GM23338 (cell line): ENCODE measurements at regions not wholly inside any gene's neighbourhood (a gene's known extent, or its start where the extent isn't known, plus 50 kb on each side); places are given as distances from the start of the nearest gene placed in this dataset.

Source experiments
- ATAC-seq: fragments of 200-7000 bp; cut with Tn5 transposase; 3 replicates; pipeline ENCODE4 v1.9.1; 2020
- DNase-seq: peaks from one replicate; pipeline ENCODE4 v3.0.0-alpha.2; 2015; ENCODE audit warnings: low spot score
- H2AFZ ChIP-seq: fragments of 200-600 bp; sonication (generic); 2 replicates; pipeline ENCODE4 v1.8.0; 2016; ENCODE audit warnings: antibody characterized with exemption, mild to moderate bottlenecking, moderate library complexity
- H3F3A ChIP-seq: fragments of 200-600 bp; sonication (generic); replicated peaks from 2 replicates; pipeline ENCODE4 v1.8.0; 2017; ENCODE audit warnings: antibody characterized with exemption, mixed run types, low read depth
- H3K27ac ChIP-seq: fragments of 200-600 bp; sonication (generic); 2 replicates; pipeline ENCODE4 v1.6.1; 2016; ENCODE audit warnings: low read depth
- H3K27me3 ChIP-seq: fragments of 200-600 bp; sonication (generic); 2 replicates; pipeline ENCODE4 v1.8.0; 2016; ENCODE audit warnings: mild to moderate bottlenecking, mixed run types, moderate library complexity; ENCODE audit not compliant: insufficient read depth
- H3K36me3 ChIP-seq: fragments of 200-600 bp; sonication (generic); 2 replicates; pipeline ENCODE4 v1.8.0; 2016; ENCODE audit warnings: mild to moderate bottlenecking; ENCODE audit not compliant: insufficient read depth
- H3K4me1 ChIP-seq: fragments of 200-600 bp; sonication (generic); 2 replicates; pipeline ENCODE4 v1.8.0; 2016; ENCODE audit warnings: mild to moderate bottlenecking, moderate library complexity; ENCODE audit not compliant: insufficient read depth
- H3K4me2 ChIP-seq: fragments of 200-600 bp; sonication (generic); 2 replicates; pipeline ENCODE4 v1.7.1; 2017; ENCODE audit warnings: mixed run types
- H3K4me3 ChIP-seq: fragments of 200-600 bp; sonication (generic); 2 replicates; pipeline ENCODE4 v1.6.1; 2016; ENCODE audit warnings: mixed run types
- H3K79me2 ChIP-seq: fragments of 200-600 bp; sonication (generic); replicated peaks from 2 replicates; pipeline ENCODE4 v1.8.0; 2017; ENCODE audit warnings: mild to moderate bottlenecking; ENCODE audit not compliant: insufficient read depth
- H3K9me2 ChIP-seq: fragments of 200-600 bp; sonication (generic); 2 replicates; pipeline ENCODE4 v1.8.0; 2017; ENCODE audit not compliant: insufficient read depth
- H4K20me1 ChIP-seq: fragments of 200-600 bp; sonication (generic); replicated peaks from 2 replicates; pipeline ENCODE4 v1.8.0; 2017; ENCODE audit warnings: mild to moderate bottlenecking; ENCODE audit not compliant: insufficient read depth
- H3K27ac Mint-ChIP-seq: 2 replicates; pipeline ENCODE4 v1.8.0; 2020; ENCODE audit warnings: inconsistent platforms, mild to moderate bottlenecking, moderate library complexity, mixed read lengths
- H3K27me3 Mint-ChIP-seq: 3 replicates; pipeline ENCODE4 v1.8.0; 2022; ENCODE audit warnings: low read depth, mild to moderate bottlenecking, moderate library complexity, mixed read lengths, inconsistent platforms; ENCODE audit not compliant: insufficient read depth, poor library complexity
- H3K36me3 Mint-ChIP-seq: 3 replicates; pipeline ENCODE4 v1.8.0; 2021; ENCODE audit warnings: low read depth, mild to moderate bottlenecking, inconsistent platforms, moderate library complexity, mixed read lengths
- H3K4me1 Mint-ChIP-seq: 3 replicates; pipeline ENCODE4 v1.8.0; 2020; ENCODE audit warnings: mild to moderate bottlenecking, inconsistent platforms, mixed read lengths
- H3K4me3 Mint-ChIP-seq: 3 replicates; pipeline ENCODE4 v1.8.0; 2021; ENCODE audit warnings: moderate library complexity, mild to moderate bottlenecking, inconsistent platforms, mixed read lengths
- H3K9me3 Mint-ChIP-seq: 3 replicates; pipeline ENCODE4 v1.8.0; 2020; ENCODE audit warnings: moderate library complexity, mild to moderate bottlenecking, inconsistent platforms, mixed read lengths
- CREB1 ChIP-seq: fragments of 250-450 bp; sonication (Bioruptor Pico); IDR thresholded peaks from 2 replicates; pipeline ENCODE4 v1.5.0; 2020; ENCODE audit warnings: low read depth, mild to moderate bottlenecking, moderate library complexity
- POLR2AphosphoS5 ChIP-seq: IDR thresholded peaks from 2 replicates; pipeline ENCODE4 v1.6.1; 2016; ENCODE audit warnings: antibody characterized with exemption, low read depth
- STAT1 ChIP-seq: IDR thresholded peaks from one replicate; pipeline ENCODE4 v1.6.1; 2016; ENCODE audit warnings: antibody characterized with exemption; ENCODE audit not compliant: unreplicated experiment
- ZNF331 ChIP-seq: fragments of 250-450 bp; sonication (Bioruptor Pico); IDR thresholded peaks from 2 replicates; pipeline ENCODE4 v1.5.0; 2020; ENCODE audit warnings: low read depth, mild to moderate bottlenecking, moderate library complexity
- TF ChIP-seq, protein P1 (sequence below): IDR thresholded peaks from one replicate; pipeline ENCODE4 v1.6.1; 2018; ENCODE audit warnings: antibody characterized with exemption; ENCODE audit not compliant: unreplicated experiment
- TF ChIP-seq, protein P2 (sequence below), 2 experiments: fragments of 200-600 bp in 1 of 2; sonication (generic) in 1 of 2; conservative IDR thresholded peaks; 2 replicates each; pipeline versions ENCODE4 v1.5.1 to v1.6.1; 2016 to 2017; ENCODE audit warnings: antibody characterized with exemption in 2 of 2, low read depth in 2 of 2, mild to moderate bottlenecking in 2 of 2, moderate library complexity in 1 of 2
- TF ChIP-seq, protein P3 (sequence below): fragments of 250-450 bp; sonication (Bioruptor Pico); IDR thresholded peaks from 2 replicates; pipeline ENCODE4 v1.5.0; 2020; ENCODE audit warnings: mild to moderate bottlenecking, moderate library complexity
- TF ChIP-seq, protein P4 (sequence below): IDR thresholded peaks from 2 replicates; pipeline ENCODE4 v1.6.1; 2016; ENCODE audit warnings: antibody characterized with exemption

DNA sequence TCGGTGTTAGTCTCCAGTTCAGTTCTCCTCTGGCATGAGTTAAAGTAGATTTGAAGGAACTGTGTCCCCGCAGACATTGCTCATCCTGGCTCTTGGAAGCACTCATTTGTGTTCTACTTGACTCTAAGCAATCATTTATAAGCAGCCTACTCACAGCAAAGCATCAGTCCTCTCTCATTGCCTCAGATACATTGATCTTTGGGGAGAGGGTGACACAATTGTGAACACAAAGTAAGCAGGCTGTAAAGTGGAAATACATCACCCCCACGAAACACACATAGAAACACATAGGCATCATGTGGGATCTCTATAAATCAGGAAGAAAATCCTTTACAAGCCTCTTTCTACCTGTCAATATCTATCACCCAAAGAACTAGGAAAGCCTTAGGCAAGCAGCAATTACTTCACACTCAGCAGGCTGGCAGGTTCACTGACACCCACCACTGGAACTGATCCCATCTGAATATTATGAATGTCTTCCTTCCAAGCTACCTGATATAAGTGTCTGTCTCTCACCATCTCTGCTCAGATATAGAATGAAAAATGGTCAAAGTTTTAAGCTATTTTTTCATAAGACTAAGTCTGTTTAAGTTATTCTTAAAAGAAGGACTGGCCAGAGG, 675.8 kb downstream of the HACE1 start (continued):
- TF ChIP-seq, protein P1, sequence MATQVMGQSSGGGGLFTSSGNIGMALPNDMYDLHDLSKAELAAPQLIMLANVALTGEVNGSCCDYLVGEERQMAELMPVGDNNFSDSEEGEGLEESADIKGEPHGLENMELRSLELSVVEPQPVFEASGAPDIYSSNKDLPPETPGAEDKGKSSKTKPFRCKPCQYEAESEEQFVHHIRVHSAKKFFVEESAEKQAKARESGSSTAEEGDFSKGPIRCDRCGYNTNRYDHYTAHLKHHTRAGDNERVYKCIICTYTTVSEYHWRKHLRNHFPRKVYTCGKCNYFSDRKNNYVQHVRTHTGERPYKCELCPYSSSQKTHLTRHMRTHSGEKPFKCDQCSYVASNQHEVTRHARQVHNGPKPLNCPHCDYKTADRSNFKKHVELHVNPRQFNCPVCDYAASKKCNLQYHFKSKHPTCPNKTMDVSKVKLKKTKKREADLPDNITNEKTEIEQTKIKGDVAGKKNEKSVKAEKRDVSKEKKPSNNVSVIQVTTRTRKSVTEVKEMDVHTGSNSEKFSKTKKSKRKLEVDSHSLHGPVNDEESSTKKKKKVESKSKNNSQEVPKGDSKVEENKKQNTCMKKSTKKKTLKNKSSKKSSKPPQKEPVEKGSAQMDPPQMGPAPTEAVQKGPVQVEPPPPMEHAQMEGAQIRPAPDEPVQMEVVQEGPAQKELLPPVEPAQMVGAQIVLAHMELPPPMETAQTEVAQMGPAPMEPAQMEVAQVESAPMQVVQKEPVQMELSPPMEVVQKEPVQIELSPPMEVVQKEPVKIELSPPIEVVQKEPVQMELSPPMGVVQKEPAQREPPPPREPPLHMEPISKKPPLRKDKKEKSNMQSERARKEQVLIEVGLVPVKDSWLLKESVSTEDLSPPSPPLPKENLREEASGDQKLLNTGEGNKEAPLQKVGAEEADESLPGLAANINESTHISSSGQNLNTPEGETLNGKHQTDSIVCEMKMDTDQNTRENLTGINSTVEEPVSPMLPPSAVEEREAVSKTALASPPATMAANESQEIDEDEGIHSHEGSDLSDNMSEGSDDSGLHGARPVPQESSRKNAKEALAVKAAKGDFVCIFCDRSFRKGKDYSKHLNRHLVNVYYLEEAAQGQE: no peak
- TF ChIP-seq POLR2AphosphoS5 (no peak), STAT1 (no peak)
- TF ChIP-seq, protein P2, sequence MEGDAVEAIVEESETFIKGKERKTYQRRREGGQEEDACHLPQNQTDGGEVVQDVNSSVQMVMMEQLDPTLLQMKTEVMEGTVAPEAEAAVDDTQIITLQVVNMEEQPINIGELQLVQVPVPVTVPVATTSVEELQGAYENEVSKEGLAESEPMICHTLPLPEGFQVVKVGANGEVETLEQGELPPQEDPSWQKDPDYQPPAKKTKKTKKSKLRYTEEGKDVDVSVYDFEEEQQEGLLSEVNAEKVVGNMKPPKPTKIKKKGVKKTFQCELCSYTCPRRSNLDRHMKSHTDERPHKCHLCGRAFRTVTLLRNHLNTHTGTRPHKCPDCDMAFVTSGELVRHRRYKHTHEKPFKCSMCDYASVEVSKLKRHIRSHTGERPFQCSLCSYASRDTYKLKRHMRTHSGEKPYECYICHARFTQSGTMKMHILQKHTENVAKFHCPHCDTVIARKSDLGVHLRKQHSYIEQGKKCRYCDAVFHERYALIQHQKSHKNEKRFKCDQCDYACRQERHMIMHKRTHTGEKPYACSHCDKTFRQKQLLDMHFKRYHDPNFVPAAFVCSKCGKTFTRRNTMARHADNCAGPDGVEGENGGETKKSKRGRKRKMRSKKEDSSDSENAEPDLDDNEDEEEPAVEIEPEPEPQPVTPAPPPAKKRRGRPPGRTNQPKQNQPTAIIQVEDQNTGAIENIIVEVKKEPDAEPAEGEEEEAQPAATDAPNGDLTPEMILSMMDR (conservative IDR thresholded peaks at IDR 0.05; ENCODE audit: low read depth in 2 of 2): no peak

DNA sequence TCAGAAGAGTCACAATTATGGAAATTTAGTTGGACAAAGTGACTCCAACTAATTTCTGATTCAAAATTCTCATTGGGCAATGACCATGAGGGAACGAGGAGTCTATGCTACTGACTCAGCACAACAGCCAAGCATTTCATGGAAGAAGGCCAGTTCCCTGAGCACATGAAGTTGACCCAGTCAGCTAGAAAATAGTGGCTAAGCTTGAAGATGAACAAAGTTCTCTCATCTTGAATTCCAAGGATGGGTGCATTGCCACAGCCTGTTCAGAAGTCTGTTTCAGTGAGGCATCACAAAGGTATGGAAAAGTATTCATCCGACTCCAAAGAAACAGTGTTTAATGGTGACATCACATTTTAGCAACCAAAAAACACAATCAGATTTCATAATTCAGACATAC, 676.9 kb downstream of the HACE1 start:
- ATAC-seq (no peak), DNase-seq (no peak)
- H3K4me3 Mint-ChIP-seq: no peak overlapping the region
- Histone ChIP-seq H3K36me3 (no peaks in the 10 kb centered on the region), H3K9me2 (no peaks in the 10 kb centered on the region), H2AFZ (no peak overlapping the region), H4K20me1 (no peaks in the 10 kb centered on the region), H3F3A (no peaks in the 10 kb centered on the region), H3K27ac (no peak overlapping the region), H3K4me1 (no peaks in the 10 kb centered on the region), H3K79me2 (no peaks in the 10 kb centered on the region), H3K4me3 (no peak overlapping the region), H3K4me2 (no peak overlapping the region), H3K27me3 (no peaks in the 10 kb centered on the region)
- no peaks in the 10 kb centered on the region for H3K9me3 Mint-ChIP-seq
- no peaks in the 10 kb centered on the region for H3K36me3 Mint-ChIP-seq
- H3K4me1 Mint-ChIP-seq: no peaks in the 10 kb centered on the region
- H3K27ac Mint-ChIP-seq: no peak overlapping the region
- no peaks in the 10 kb centered on the region for H3K27me3 Mint-ChIP-seq
- TF ChIP-seq CREB1 (CRISPR knock-in tag) (no peak), ZNF331 (no peak), STAT1 (no peak)
- TF ChIP-seq, protein P3, sequence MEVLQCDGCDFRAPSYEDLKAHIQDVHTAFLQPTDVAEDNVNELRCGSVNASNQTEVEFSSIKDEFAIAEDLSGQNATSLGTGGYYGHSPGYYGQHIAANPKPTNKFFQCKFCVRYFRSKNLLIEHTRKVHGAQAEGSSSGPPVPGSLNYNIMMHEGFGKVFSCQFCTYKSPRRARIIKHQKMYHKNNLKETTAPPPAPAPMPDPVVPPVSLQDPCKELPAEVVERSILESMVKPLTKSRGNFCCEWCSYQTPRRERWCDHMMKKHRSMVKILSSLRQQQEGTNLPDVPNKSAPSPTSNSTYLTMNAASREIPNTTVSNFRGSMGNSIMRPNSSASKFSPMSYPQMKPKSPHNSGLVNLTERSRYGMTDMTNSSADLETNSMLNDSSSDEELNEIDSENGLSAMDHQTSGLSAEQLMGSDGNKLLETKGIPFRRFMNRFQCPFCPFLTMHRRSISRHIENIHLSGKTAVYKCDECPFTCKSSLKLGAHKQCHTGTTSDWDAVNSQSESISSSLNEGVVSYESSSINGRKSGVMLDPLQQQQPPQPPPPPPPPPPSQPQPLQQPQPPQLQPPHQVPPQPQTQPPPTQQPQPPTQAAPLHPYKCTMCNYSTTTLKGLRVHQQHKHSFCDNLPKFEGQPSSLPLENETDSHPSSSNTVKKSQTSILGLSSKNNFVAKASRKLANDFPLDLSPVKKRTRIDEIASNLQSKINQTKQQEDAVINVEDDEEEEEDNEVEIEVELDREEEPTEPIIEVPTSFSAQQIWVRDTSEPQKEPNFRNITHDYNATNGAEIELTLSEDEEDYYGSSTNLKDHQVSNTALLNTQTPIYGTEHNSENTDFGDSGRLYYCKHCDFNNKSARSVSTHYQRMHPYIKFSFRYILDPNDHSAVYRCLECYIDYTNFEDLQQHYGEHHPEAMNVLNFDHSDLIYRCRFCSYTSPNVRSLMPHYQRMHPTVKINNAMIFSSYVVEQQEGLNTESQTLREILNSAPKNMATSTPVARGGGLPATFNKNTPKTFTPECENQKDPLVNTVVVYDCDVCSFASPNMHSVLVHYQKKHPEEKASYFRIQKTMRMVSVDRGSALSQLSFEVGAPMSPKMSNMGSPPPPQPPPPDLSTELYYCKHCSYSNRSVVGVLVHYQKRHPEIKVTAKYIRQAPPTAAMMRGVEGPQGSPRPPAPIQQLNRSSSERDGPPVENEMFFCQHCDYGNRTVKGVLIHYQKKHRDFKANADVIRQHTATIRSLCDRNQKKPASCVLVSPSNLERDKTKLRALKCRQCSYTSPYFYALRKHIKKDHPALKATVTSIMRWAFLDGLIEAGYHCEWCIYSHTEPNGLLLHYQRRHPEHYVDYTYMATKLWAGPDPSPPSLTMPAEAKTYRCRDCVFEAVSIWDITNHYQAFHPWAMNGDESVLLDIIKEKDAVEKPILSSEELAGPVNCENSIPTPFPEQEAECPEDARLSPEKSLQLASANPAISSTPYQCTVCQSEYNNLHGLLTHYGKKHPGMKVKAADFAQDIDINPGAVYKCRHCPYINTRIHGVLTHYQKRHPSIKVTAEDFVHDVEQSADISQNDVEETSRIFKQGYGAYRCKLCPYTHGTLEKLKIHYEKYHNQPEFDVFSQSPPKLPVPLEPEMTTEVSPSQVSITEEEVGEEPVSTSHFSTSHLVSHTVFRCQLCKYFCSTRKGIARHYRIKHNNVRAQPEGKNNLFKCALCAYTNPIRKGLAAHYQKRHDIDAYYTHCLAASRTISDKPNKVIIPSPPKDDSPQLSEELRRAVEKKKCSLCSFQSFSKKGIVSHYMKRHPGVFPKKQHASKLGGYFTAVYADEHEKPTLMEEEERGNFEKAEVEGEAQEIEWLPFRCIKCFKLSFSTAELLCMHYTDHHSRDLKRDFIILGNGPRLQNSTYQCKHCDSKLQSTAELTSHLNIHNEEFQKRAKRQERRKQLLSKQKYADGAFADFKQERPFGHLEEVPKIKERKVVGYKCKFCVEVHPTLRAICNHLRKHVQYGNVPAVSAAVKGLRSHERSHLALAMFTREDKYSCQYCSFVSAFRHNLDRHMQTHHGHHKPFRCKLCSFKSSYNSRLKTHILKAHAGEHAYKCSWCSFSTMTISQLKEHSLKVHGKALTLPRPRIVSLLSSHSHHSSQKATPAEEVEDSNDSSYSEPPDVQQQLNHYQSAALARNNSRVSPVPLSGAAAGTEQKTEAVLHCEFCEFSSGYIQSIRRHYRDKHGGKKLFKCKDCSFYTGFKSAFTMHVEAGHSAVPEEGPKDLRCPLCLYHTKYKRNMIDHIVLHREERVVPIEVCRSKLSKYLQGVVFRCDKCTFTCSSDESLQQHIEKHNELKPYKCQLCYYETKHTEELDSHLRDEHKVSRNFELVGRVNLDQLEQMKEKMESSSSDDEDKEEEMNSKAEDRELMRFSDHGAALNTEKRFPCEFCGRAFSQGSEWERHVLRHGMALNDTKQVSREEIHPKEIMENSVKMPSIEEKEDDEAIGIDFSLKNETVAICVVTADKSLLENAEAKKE: no peak
- TF ChIP-seq, protein P1: no peak
- TF ChIP-seq, protein P4, sequence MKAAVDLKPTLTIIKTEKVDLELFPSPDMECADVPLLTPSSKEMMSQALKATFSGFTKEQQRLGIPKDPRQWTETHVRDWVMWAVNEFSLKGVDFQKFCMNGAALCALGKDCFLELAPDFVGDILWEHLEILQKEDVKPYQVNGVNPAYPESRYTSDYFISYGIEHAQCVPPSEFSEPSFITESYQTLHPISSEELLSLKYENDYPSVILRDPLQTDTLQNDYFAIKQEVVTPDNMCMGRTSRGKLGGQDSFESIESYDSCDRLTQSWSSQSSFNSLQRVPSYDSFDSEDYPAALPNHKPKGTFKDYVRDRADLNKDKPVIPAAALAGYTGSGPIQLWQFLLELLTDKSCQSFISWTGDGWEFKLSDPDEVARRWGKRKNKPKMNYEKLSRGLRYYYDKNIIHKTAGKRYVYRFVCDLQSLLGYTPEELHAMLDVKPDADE: no peak
